PC-9 (cell line): ENCODE measurements at regions not wholly inside any gene's neighbourhood (a gene's known extent, or its start where the extent isn't known, plus 50 kb on each side); places are given as distances from the start of the nearest gene placed in this dataset.

ENCODE experiments used
- EZH2 ChIP-seq: fragments of 200-600 bp; sonication (generic); IDR thresholded peaks from 2 replicates; pipeline ENCODE4 v1.8.0; 2017; ENCODE audit warnings: antibody characterized with exemption, low read depth
- TF ChIP-seq, protein P1 (sequence below): fragments of 200-600 bp; sonication (generic); conservative IDR thresholded peaks from 2 replicates; pipeline ENCODE4 v1.6.1; 2017; ENCODE audit warnings: mixed run types, antibody characterized with exemption, mild to moderate bottlenecking, moderate library complexity

GRCh38 chr4:175562542-175562941 lies 249.5 kb downstream of the GPM6A start:
- TF ChIP-seq, protein P1, sequence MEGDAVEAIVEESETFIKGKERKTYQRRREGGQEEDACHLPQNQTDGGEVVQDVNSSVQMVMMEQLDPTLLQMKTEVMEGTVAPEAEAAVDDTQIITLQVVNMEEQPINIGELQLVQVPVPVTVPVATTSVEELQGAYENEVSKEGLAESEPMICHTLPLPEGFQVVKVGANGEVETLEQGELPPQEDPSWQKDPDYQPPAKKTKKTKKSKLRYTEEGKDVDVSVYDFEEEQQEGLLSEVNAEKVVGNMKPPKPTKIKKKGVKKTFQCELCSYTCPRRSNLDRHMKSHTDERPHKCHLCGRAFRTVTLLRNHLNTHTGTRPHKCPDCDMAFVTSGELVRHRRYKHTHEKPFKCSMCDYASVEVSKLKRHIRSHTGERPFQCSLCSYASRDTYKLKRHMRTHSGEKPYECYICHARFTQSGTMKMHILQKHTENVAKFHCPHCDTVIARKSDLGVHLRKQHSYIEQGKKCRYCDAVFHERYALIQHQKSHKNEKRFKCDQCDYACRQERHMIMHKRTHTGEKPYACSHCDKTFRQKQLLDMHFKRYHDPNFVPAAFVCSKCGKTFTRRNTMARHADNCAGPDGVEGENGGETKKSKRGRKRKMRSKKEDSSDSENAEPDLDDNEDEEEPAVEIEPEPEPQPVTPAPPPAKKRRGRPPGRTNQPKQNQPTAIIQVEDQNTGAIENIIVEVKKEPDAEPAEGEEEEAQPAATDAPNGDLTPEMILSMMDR = no peak
- no peak for TF ChIP-seq EZH2
